Mesenchymal stem cell (in vitro differentiated cells and primary cell): ENCODE measurements at regions not wholly inside any gene's neighbourhood (a gene's known extent, or its start where the extent isn't known, plus 50 kb on each side); places are given as distances from the start of the nearest gene placed in this dataset.
"Not testable (repeated sequence)": the region's sequence is repeated elsewhere in the genome, so short reads cannot be mapped to it uniquely, and the experiment has no call there.

ENCODE experiments used
- DNase-seq: peaks from one replicate; pipeline ENCODE4 v3.0.0-alpha.2; 2013
- H2AFZ ChIP-seq: one replicate; pipeline ENCODE4 v1.6.1; 2013; ENCODE audit warnings: low read depth, mild to moderate bottlenecking, control low read depth, inconsistent platforms, low read length, moderate library complexity
- H2AK5ac ChIP-seq: 2 replicates; pipeline ENCODE4 v1.6.1; 2013; ENCODE audit warnings: low read length, moderate library complexity, mild to moderate bottlenecking, inconsistent platforms; ENCODE audit not compliant: severe bottlenecking
- H2BK120ac ChIP-seq: one replicate; pipeline ENCODE4 v1.6.1; 2013; ENCODE audit warnings: low read depth, mild to moderate bottlenecking, inconsistent platforms, low read length, moderate library complexity
- H2BK12ac ChIP-seq, 2 experiments: one replicate each; pipeline ENCODE4 v1.6.1; 2013; ENCODE audit warnings: inconsistent platforms in 2 of 2, low read length in 2 of 2, mild to moderate bottlenecking in 2 of 2, moderate library complexity in 2 of 2, control low read depth in 1 of 2
- H2BK15ac ChIP-seq: one replicate; pipeline ENCODE4 v1.6.1; 2013; ENCODE audit warnings: mild to moderate bottlenecking, low read depth, inconsistent platforms; ENCODE audit not compliant: poor library complexity, severe bottlenecking
- H2BK5ac ChIP-seq: 2 replicates; pipeline ENCODE4 v1.6.1; 2013; ENCODE audit warnings: low read depth, mild to moderate bottlenecking, low read length, control low read depth, inconsistent platforms; ENCODE audit not compliant: poor library complexity, severe bottlenecking
- H3K14ac ChIP-seq, 2 experiments: one replicate each; pipeline ENCODE4 v1.6.1; 2013; ENCODE audit warnings: inconsistent platforms in 2 of 2, low read length in 2 of 2, control low read depth in 1 of 2, mild to moderate bottlenecking in 1 of 2, moderate library complexity in 1 of 2
- H3K18ac ChIP-seq, 2 experiments: one replicate each; pipeline ENCODE4 v1.6.1; 2013; ENCODE audit warnings: inconsistent platforms in 2 of 2, low read length in 2 of 2, control low read depth in 1 of 2, low read depth in 1 of 2, mild to moderate bottlenecking in 1 of 2
- H3K23ac ChIP-seq, 2 experiments: one replicate each; pipeline ENCODE4 v1.6.1; 2013; ENCODE audit warnings: inconsistent platforms in 2 of 2, low read length in 2 of 2, mild to moderate bottlenecking in 2 of 2, moderate library complexity in 2 of 2, control low read depth in 1 of 2
- H3K27ac ChIP-seq: 2 replicates; pipeline ENCODE4 v1.5.1; 2013; ENCODE audit warnings: mild to moderate bottlenecking, moderate library complexity, low read length, control low read depth, inconsistent platforms; ENCODE audit not compliant: poor library complexity, severe bottlenecking
- H3K27me3 ChIP-seq, 2 experiments: 2 replicates each; pipeline versions ENCODE4 v1.6.1 to v1.7.0; 2013; ENCODE audit warnings: low read length in 2 of 2, mild to moderate bottlenecking in 2 of 2, moderate library complexity in 2 of 2, control low read depth in 1 of 2, inconsistent platforms in 1 of 2; ENCODE audit not compliant: control insufficient read depth in 1 of 2, insufficient read depth in 1 of 2
- H3K36me3 ChIP-seq, 2 experiments: 2 replicates each; pipeline versions ENCODE4 v1.6.1 to v1.7.0; 2013; ENCODE audit warnings: low read length in 2 of 2, control low read depth in 1 of 2, inconsistent platforms in 1 of 2, low read depth in 1 of 2, mild to moderate bottlenecking in 1 of 2; ENCODE audit not compliant: insufficient read depth in 2 of 2, control insufficient read depth in 1 of 2
- H3K4ac ChIP-seq, 2 experiments: one replicate each; pipeline ENCODE4 v1.6.1; 2013; ENCODE audit warnings: inconsistent platforms in 2 of 2, low read length in 2 of 2, mild to moderate bottlenecking in 2 of 2, moderate library complexity in 2 of 2, control low read depth in 1 of 2, low read depth in 1 of 2
- H3K4me1 ChIP-seq: 2 replicates; pipeline ENCODE4 v1.6.1; 2013; ENCODE audit warnings: low read depth, low read length, control low read depth; ENCODE audit not compliant: control insufficient read depth, insufficient read depth
- H3K4me2 ChIP-seq: 2 replicates; pipeline ENCODE4 v1.6.1; 2013; ENCODE audit warnings: low read length, mild to moderate bottlenecking, inconsistent platforms; ENCODE audit not compliant: poor library complexity, severe bottlenecking
- H3K4me3 ChIP-seq, 2 experiments: 2 replicates each; pipeline versions ENCODE4 v1.5.1 to v1.7.0; 2013; ENCODE audit warnings: low read length in 2 of 2, mild to moderate bottlenecking in 2 of 2, control low read depth in 1 of 2, low read depth in 1 of 2; ENCODE audit not compliant: insufficient read depth in 1 of 2
- H3K79me1 ChIP-seq: replicated peaks from 2 replicates; pipeline ENCODE4 v1.6.1; 2013; ENCODE audit warnings: mild to moderate bottlenecking, control low read depth, low read length, inconsistent platforms; ENCODE audit not compliant: poor library complexity, severe bottlenecking
- H3K9ac ChIP-seq: 2 replicates; pipeline ENCODE4 v1.7.0; 2013; ENCODE audit warnings: mild to moderate bottlenecking, low read length, moderate library complexity
- H3K9me3 ChIP-seq: 2 replicates; pipeline ENCODE4 v1.7.0; 2013; ENCODE audit warnings: mild to moderate bottlenecking, low read length; ENCODE audit not compliant: control insufficient read depth
- H4K8ac ChIP-seq: one replicate; pipeline ENCODE4 v1.6.1; 2013; ENCODE audit warnings: inconsistent platforms, mild to moderate bottlenecking, low read length, moderate library complexity
- H4K91ac ChIP-seq: one replicate; pipeline ENCODE4 v1.6.1; 2013; ENCODE audit warnings: mild to moderate bottlenecking, low read length, inconsistent platforms
- WGBS: methylation state at CpG from one replicate; pipeline ENCODE4 v1.1.7; 2013; ENCODE audit warnings: mixed read lengths; 5-methylcytosine and 5-hydroxymethylcytosine counted together

- Histone ChIP-seq H3K9me3 (peaks cover 2% of the 10 kb centered on the region), H3K4me2 (no peak overlapping the region), H2AK5ac (no peak overlapping the region), H3K27me3 (no peaks in the 10 kb centered on the region), H3K9ac (no peak overlapping the region), H3K14ac (no peak overlapping the region), H2BK120ac (no peak overlapping the region), H4K91ac (no peak overlapping the region), H2BK5ac (no peak overlapping the region), H3K79me1 (no peaks in the 10 kb centered on the region), H2BK12ac (no peak overlapping the region), H3K27ac (no peak overlapping the region), H4K8ac (no peak overlapping the region), H3K23ac (no peak overlapping the region), H3K4me1 (no peaks in the 10 kb centered on the region), H3K4me3 (no peak overlapping the region), H3K36me3 (no peaks in the 10 kb centered on the region), H3K4ac (no peak overlapping the region), H2BK15ac (no peak overlapping the region), H2AFZ (no peak overlapping the region), H3K18ac (no peak overlapping the region)
- DNase-seq, result no peak
- WGBS, result 94% methylated on average over 1 of the region's 2 CpGs
Observed at GRCh38 chr5:100026606-100027005, 508.6 kb upstream of the FAM174A start.

- Histone ChIP-seq H3K79me1 (no peaks in the 10 kb centered on the region), H2AK5ac (no peak overlapping the region), H2BK120ac (no peak overlapping the region), H4K8ac (no peak overlapping the region), H3K27me3 (no peaks in the 10 kb centered on the region), H3K9ac (no peak overlapping the region), H3K4me3 (no peak overlapping the region), H3K36me3 (no peaks in the 10 kb centered on the region), H2BK12ac (no peak overlapping the region), H3K4ac (no peak overlapping the region), H3K14ac (no peak overlapping the region), H3K9me3 (no peaks in the 10 kb centered on the region), H2AFZ (no peak overlapping the region), H4K91ac (no peak overlapping the region), H3K27ac (no peak overlapping the region), H2BK15ac (no peak overlapping the region), H3K18ac (no peak overlapping the region), H2BK5ac (no peak overlapping the region), H3K4me1 (no peaks in the 10 kb centered on the region), H3K23ac (no peak overlapping the region), H3K4me2 (no peak overlapping the region)
- DNase-seq, result no peak
Observed at GRCh38 chr5:100023536-100023935, 511.6 kb upstream of the FAM174A start.

- Histone ChIP-seq H3K36me3 (no peaks in the 10 kb centered on the region), H3K9ac (no peak overlapping the region), H3K27ac (no peak overlapping the region), H3K9me3 (no peaks in the 10 kb centered on the region), H2BK120ac (no peak overlapping the region), H2BK15ac (no peak overlapping the region), H3K79me1 (no peaks in the 10 kb centered on the region), H3K27me3 (no peaks in the 10 kb centered on the region), H3K4me1 (no peaks in the 10 kb centered on the region), H3K14ac (no peak overlapping the region), H3K18ac (no peak overlapping the region), H3K23ac (no peak overlapping the region), H3K4ac (no peak overlapping the region), H4K91ac (no peak overlapping the region), H4K8ac (no peak overlapping the region), H2AK5ac (no peak overlapping the region), H2BK12ac (no peak overlapping the region), H2BK5ac (no peak overlapping the region), H3K4me2 (no peak overlapping the region), H2AFZ (no peak overlapping the region), H3K4me3 (no peak overlapping the region)
- 72% methylated on average over 5 of the region's 6 CpGs for WGBS
- no peak for DNase-seq
Observed at GRCh38 chr5:100017520-100018262, 517.5 kb upstream of the FAM174A start.

GRCh38 chr5:100013305-100013704, 521.9 kb upstream of the FAM174A start:
- H3K4me2 ChIP-seq, H3K4me3 ChIP-seq, H4K91ac ChIP-seq, H2AK5ac ChIP-seq, H2BK120ac ChIP-seq, H3K9me3 ChIP-seq, H2BK5ac ChIP-seq, H3K23ac ChIP-seq, H4K8ac ChIP-seq, H3K18ac ChIP-seq, H3K36me3 ChIP-seq, H3K4me1 ChIP-seq, H3K9ac ChIP-seq, H3K4ac ChIP-seq, H2AFZ ChIP-seq, H3K79me1 ChIP-seq, H3K27ac ChIP-seq, H3K14ac ChIP-seq, H2BK12ac ChIP-seq, H2BK15ac ChIP-seq, DNase-seq, H3K27me3 ChIP-seq: not testable (repeated sequence)
- 85% methylated on average over 2 of the region's 4 CpGs for WGBS
